ENCODE measurements at regions not wholly inside any gene's neighbourhood (a gene's known extent, or its start where the extent isn't known, plus 50 kb on each side); places are given as distances from the start of the nearest gene placed in this dataset.

DNA sequence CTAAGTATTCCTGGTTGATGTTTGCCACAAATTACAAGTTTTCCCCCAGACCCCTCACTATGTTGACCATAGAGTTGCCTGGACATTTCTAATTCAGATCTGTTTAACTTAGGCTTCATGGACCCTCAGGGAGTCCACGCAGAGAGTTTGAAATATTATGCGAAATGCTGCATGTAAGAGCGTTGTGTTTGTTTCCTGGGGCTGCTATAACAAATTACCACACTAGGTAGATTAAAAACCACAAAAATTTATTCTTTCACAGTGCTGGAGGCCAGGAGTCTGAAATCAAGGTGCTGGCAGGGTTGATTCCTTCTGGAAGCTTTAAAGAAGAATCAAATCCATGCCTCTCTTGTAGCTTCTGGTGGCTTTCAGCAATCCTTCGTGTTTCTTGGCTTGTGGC lies 177.9 kb upstream of the KITLG start:
- no peak for DNase-seq (ENCODE audit: low spot score)

DNA sequence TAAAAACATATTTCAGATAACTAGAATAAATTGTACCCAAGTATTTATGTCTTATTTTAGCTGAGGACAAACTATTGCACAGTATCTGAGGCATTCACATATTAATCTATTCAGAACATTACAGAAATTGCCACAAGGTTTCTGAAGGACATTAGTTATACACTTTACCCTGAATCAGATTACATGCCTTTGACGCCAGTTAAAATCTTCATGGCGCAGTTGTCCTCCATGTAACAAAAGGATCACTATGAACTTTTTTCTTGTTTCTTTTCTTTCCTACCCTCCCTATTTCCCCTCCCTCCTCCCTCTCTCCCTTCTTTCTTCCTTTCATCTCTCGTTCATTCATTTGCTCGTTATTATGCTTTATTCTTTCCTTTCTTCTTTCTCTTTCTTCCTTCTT lies 176.6 kb upstream of the KITLG start:
- DNase-seq (ENCODE audit: low spot score) = no peak

DNA sequence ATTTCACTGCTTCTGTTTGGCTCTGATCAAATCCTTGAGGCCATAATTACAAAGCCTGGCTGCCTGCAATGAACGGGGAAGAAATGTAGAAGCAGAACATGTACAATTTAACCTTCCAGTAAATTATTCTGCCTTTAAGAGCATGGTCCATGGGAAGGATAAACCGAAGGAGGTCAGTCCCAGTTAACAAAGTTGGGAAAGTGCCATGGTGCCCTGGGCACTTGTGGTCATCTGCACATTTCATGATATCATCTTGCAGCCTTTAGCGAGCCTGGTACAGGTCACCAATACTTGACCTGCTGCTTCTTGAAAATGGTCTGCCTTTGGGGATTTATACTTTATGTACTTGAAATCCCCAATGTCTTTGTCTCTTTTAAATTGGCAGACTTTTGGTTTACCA lies 175.9 kb upstream of the KITLG start:
- no peak for DNase-seq (ENCODE audit: low spot score)

DNA sequence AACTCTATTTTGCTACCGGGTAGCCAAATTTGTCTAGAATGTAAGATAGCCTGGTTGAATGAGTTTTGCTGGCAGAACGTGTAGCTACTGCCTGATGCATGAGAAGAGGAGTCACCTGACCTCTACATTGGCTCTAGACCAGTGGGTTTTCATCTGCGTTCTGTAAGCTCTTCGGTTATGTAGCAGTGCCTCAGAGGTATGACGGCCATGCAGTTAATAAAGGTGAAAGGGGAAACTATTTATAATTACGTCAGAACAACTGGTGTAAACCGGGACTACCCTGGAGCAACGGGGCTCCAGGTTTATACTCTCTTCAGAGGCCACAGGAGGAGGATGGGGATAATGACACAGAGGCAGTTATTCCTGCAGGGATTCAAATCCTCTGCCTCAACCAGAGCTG lies 173.4 kb upstream of the KITLG start:
- no peak for DNase-seq (ENCODE audit: low spot score)

DNA sequence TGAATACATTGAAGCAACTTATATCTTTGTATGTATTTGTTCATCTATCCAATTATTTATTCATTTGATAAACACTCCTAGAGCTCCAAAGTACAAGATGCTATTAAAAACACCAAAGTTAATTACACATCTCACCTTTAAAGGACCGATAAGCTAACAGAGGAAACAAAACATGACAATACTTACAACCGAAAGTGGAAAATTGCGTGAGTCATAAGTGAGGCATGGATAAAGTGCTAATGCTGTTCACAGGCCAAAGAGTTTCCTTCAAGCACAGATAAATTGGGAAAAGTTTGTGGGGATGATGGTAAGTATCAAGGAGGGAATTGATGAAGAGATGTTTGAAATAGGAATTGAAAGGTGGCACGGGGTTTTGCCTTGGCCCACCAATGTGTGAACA lies 172.8 kb upstream of the KITLG start:
- no peak for DNase-seq (ENCODE audit: low spot score)

DNA sequence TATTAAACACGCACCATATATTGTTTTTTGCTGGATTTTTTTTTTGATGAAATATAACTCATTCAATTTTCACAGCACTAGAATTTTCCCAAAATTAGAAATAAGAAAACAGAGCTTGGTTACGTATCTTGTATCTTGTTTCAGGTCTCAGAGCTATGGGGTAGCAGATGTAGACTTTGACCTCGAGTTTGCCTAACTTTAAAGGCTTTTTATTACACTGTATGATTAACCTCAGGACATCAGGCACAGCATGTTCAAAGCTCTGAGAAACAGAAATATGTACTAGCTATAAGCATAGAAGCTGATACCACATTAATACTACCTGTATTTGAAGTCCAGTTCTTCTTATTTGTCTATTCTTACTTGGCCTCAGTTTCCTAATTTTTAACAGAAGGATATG lies 171.9 kb upstream of the KITLG start:
- DNase-seq (ENCODE audit: low spot score) = no peak

DNA sequence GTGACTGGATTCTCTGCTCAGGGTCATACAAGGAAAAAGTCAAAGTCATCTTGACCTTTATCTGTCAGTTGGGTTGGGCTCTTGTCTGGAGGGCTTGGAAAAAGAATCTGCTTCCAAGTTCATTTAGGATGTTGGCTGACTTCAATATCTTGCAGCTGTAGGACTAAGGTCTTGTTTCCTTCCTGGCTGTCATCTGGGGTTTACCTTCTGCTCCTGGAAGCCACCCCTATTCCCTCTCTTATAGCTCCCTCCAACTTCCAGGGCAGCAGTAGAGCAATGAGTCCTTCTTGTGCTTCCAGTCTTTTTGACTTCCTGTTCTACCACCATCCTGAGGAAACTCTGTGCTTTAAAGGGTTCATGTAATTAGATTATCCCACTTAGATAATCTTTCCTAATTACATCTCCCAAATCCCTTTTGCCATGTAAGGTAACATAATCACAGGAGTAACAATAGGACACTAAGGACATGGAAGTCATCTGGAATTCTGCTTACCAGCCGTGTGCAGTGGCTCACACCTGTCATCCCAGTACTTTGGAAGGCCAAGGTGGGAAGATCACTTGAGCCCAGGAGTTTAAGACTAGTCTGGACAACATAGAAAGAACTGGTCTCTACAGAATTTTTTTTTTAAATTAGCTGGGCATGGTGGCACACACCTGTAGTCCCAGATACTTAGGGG lies 170.7 kb upstream of the KITLG start:
- no peak for DNase-seq (ENCODE audit: low spot score)

DNA sequence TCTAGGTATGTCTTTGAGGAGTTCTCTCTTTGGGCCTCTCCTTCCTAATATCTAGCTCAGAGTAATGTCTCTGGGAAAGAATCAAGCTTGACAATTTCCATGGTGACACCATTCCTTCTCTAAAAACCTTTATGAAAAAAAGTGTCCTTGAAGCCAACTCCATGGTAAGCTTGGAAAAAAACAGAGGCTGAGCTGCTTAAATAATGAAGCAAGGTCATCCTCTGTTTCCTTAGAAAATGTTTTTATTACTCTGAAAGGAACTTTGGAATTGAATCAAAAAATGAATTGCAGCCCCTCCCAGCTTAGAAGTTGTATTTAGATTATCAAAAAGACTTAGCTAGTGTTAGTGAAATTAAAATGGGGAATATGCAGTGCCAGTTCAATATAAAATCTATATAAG lies 166.1 kb upstream of the KITLG start:
- no peak for DNase-seq (ENCODE audit: low spot score)

DNA sequence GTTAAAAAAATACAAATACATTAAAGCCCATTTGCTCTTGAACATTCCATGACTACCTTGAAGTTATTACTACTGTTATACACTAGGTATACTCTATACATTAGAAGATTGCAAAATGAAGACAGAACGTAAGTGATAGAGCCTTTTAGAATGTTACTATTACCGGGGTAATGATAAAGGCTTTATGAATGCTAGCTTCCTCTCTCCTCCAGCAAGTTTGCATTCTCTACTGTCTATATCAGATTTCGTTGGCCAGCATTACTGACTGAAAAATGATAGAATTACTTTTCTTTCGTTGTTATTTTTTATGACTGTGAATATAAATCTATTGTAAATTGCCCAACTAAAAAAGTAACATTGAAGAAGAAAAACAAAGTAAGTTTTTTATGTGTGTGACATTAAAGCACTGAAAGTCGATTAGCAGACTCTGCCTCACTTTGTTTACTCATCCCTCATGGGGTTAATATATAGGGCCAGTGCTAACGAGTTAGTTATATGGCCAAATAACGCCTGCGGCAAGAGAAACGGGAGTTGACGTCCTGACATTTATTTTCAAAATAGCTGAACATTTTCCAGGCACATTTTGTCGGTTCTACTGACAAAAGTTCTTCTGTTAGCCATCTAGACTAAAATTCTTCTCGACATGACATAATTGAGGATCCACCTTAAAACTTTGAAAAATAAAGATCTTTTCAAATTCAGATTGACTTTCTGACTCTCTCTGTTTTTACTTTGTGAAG lies 163.8 kb upstream of the KITLG start:
- DNase-seq (ENCODE audit: low spot score) = no peak

DNA sequence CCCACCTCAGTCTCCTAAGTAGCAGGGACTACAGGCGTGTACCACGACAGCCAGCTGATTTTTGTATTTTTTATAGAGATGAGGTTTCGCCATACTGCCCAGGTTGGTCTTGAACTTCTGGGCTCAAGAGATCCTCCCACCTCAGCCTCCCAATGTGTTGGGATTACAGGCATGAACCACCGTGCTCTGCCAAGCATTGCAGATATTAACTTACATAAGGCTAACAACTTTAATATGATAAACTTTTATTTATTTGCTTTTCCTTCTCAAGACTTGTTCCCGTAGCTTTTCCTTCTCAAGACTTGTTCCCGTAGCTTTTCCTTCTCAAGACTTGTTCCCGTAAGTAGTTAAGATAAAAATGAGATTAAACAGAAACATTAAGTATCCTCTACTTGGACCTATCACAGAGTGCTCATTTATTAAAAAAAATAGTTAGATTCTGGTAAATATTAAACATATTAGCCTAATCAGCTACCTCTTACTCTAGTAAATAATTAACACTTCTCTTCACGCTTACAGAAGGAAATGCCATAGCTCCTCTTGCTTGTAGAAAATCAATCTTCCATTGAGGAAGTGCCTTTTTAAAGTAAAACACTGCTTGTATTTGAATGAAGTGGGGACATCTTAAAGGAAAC lies 157.7 kb upstream of the KITLG start:
- DNase-seq (ENCODE audit: low spot score) = no peak

DNA sequence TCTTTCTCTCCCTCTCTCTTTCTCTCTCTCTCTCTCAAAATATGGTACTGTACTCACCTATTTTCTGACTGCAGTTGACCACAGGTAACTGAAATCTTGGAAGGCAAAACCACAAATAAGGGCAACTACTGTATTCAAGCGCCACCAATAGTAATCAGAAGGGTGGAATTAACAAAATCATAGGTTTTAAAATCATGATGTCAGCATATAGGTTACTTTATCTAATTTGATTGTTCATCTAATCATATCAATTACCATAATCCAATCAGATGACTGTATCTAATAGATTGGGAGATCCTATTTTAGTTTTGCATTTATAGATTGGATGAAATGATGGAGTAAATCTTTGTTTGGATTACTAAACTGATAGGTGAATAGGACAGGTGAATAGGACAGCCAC lies 155.8 kb upstream of the KITLG start:
- DNase-seq (ENCODE audit: low spot score) = no peak

DNA sequence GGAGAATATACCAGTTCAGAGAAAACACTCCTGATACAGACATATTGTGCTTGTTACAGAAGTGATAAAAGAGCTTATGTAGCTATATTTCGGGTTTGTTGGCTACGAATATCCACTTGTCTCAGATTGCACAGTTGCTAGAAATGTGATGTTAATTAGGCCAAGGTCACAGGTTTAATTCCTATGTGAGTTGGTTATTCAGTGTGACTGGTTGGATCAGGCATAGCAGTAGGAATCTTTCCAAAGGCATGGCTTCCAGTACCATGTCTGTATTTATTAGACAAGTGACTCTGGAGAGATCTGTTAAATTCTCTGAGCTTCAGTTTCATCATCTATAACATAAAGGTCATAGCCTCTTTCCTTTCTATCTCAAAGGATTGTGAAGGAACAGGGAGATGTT lies 152.7 kb upstream of the KITLG start:
- no peak for DNase-seq (ENCODE audit: low spot score)

DNA sequence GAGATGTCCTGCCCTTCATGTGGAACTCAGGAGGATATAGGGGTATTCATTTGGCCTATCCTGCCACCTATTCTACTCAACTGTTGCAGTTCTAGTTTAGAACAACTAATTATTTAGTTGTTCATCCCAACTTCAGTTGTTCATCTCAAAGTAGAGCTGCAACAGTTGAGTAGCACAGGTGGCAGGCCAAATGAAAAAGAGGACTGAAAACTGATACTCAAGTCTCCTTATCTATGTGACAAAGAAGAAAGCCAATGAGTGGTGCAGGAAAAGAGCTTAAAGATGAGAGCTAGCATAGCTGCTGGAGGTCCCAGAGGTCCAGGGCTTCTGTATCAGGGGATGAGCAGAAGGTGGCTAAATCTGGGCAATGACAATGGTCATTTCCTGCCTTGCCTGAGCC lies 148.9 kb upstream of the KITLG start:
- no peak for DNase-seq (ENCODE audit: low spot score)

DNA sequence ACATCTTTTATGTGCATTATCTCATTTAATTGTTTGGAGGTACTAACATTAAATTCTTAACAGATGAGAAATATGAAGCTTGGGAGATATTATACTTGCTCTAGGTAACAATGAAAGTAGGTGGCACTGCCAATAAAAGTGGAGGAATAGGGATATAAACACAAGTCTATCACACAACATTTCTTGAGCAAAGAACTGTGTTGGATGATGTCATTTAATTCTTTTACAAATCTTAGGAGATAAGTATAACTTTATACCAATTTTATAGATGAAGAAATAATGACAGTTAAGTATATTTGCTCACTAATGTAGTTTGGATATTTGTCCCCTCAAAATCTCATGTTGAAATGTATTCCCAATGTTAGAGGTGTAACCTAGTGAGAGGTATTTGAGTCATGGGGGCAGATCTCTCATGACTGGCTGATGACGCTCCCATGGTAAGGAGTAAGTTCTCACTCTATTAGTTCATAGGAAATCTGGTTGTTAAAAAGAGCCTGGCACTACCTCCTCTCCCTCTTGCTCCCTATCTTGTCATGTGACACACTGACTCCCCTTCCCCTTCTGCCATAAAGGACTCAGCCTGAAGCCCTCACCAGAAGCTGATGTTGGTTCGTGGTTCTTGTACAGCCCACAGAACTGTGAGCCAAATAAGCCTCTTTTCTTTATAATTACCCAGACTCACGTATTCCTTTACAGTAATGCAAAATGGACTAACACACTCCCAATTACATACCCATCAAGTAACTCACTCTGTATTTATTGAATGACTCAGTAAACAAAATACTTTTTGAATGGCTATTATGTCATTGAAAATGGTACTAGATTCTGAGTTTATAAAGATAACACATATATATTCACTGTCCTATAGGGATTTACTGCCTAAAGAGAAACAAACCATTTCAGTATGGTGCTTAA lies 146.8 kb upstream of the KITLG start:
- DNase-seq (ENCODE audit: low spot score) = no peak

DNA sequence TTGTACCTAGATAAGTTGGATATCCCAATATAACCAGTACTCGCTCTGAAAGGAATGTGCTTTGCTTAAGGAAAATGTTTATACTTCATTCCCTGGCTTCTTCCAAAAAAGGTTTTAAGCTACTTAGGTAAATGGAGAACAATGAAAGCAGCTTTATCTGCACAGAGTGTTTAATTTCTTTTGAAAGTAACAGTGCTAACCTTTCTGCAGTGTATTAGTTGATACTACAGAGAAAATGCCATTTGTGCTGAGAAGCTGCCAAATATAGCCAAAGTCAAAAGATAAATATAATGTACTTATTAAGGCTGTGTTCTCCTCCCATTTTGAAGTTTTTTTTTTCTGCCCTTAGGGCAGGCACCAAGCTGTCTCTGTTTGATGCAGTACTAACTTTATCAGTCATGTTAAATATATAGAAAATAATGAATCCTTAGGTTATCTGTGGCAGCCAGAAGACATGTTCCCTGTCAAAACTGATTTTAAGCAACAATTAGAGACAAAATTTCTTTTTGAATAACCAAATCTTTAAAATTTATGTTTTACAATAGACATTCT lies 145.4 kb upstream of the KITLG start:
- no peak for DNase-seq (ENCODE audit: low spot score)

DNA sequence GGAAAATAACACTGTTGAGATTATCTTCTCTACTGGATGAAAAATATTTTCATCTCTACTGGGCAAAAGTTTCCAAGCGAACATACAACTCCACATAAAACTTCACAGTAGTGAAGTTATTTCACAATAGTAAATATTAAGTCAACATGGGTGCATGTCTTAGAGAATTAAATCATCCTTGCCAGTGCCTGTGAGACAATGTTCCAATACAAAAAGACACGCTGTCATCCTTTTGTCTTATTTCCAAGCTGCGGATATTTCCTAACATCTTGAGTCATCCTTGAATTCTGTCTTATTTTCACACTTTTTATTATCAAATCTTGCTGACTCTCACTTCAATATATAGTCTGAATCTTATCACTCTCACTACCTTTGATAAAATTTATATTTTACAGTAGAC lies 142.9 kb upstream of the KITLG start:
- no peak for DNase-seq (ENCODE audit: low spot score)

DNA sequence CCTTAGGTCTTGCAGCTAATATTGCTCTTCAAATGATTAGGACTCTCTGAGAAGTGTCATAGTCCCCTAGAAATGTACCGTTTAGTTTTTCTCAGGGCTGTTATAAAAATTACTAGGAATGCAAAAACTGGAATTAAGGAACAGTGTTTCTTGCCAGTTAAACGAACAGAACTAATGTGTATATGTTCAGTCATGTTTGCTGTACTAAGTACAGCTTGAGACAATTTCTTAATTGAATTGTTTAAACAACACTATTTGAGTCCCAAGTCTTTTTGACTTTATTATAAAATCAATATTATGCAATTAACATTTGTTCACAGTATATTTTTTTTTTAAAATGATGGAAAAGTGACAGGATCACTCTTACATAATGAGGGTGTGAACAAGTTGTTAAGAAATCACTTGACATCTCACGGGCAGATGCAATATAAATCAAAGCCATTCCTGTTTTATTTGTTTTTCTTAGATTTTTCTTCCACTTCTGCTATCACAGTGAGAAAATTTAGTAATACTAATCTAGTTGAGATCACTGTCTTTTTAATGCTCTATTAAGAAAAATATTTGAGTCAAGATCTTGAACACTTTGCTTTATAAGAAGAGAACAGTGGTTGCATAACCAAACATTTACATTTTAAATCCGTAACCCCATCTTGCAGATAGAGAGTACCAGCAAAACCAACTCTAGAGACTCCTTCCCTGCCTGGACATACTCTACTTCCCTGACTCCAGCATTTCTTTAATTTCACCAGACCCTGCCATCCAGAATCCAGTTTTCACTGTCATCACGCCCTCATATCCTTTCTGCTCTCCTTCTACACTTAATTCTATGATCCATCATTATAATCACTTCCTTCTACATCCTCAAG lies 140.7 kb upstream of the KITLG start:
- no peak for DNase-seq (ENCODE audit: low spot score)

DNA sequence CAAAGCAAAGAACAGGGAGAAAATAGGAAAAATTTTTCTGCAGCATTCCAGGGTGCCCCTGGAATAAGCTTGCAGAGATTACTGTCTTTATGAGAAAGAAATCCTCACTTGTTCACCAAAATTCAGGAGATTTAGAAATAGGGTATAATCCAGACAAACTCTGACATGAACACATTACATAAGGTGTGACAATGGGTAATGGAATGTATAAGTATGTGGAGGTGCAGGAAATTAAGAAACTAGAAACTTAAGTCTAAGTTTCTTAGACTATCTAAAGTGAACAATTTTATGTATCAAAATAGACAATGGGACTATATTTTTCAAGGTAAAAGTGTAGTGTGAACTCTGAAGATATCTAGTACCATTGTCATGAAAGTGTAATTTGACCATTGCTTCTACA lies 140.0 kb upstream of the KITLG start:
- no peak for DNase-seq (ENCODE audit: low spot score)

DNA sequence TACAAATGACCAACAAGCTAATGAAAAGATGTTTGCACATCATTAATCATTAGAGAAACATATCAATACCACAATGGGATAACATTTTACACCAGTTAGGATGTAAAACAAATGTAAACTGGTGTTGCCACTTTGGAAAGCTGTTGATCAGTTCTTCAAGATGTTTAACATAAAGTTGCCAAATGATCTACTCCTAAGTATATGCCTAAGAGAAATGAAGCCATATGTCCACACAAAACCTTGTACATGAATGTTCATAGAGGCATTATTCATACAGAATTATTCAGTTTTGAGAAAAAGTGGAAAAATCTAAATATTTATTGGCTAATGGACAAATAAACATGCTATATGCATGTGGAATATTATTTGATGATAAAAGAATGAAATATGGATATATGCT lies 136.9 kb upstream of the KITLG start:
- DNase-seq (ENCODE audit: low spot score) = no peak

DNA sequence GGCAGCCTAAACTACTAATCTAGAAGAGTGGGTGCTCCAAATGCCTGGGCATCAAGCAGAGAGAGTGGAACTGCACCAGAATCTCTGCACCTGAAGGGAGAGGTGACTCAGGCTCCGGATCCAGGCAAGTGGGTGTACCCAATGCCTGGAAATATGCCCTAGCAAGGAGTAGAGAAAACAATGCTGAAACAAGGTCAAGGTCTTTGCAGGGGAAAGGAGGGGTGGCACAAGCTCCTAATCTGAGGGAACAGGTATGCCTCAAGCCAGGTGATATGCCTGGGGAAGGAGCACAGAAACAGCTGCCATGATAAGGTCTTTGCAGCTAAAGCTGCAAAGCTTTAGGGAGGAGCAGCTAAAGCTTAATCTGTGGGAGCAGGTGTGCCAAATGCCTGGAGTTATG lies 136.0 kb upstream of the KITLG start:
- DNase-seq (ENCODE audit: low spot score) = no peak

DNA sequence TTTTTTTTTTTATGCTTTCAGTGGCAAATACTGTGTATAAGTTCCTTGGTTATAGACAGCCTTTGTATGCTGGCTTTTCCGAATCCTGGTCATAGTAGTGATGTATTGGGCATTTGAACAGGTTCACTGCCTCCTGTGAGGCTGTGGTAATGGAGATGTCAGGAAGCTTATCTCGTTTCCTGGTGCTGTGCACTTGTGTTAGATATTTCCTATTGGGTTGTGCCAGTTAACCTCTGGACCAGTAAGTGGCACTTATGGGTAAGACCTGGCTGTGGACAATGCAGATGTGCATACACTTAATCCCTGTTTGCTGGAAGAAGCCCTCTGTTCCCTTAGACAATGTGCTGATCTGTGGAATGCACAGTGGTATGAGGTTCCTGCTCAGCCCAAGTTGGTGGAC lies 135.4 kb upstream of the KITLG start:
- no peak for DNase-seq (ENCODE audit: low spot score)
